Neural cell (in vitro differentiated cells): ENCODE measurements at regions not wholly inside any gene's neighbourhood (a gene's known extent, or its start where the extent isn't known, plus 50 kb on each side); places are given as distances from the start of the nearest gene placed in this dataset.

Experiments
- H2AFZ ChIP-seq: fragments of 200-600, 300-800 bp; sonication (generic), shearing (Covaris generic); 2 replicates; pipeline ENCODE4 v1.6.0; 2014; ENCODE audit warnings: low read depth, mild to moderate bottlenecking, antibody characterized with exemption, low read length, moderate library complexity
- H3F3A ChIP-seq: fragments of 200-600 bp; shearing (Covaris generic); 2 replicates; pipeline ENCODE4 v1.6.1; 2016; ENCODE audit warnings: mild to moderate bottlenecking, moderate library complexity, mixed read lengths, antibody characterized with exemption, low read length; ENCODE audit not compliant: insufficient read depth, poor library complexity, severe bottlenecking
- H3K27ac ChIP-seq: fragments of 200-600, 300-800 bp; sonication (generic), shearing (Covaris generic); 2 replicates; pipeline ENCODE4 v1.5.1; 2014; ENCODE audit warnings: mild to moderate bottlenecking, low read length, moderate library complexity
- H3K27me3 ChIP-seq: fragments of 300-800, 200-600 bp; sonication (generic), shearing (Covaris generic); 2 replicates; pipeline ENCODE4 v1.6.0; 2014; ENCODE audit warnings: mild to moderate bottlenecking, low read depth, low read length, moderate library complexity; ENCODE audit not compliant: insufficient read depth
- H3K36me3 ChIP-seq: fragments of 300-800, 200-600 bp; sonication (generic), shearing (Covaris generic); 2 replicates; pipeline ENCODE4 v1.5.1; 2014; ENCODE audit warnings: mild to moderate bottlenecking, antibody characterized with exemption, low read length, moderate library complexity; ENCODE audit not compliant: insufficient read depth
- H3K4me2 ChIP-seq: fragments of 300-800, 200-600 bp; sonication (generic), shearing (Covaris generic); 2 replicates; pipeline ENCODE4 v1.6.0; 2014; ENCODE audit warnings: mild to moderate bottlenecking, low read length
- H3K4me3 ChIP-seq: fragments of 300-800, 200-600 bp; sonication (generic), shearing (Covaris generic); 2 replicates; pipeline ENCODE4 v1.5.1; 2014; ENCODE audit warnings: mild to moderate bottlenecking, low read length, moderate library complexity
- H3K79me2 ChIP-seq: fragments of 200-600 bp; shearing (Covaris generic); replicated peaks from 2 replicates; pipeline ENCODE4 v1.6.0; 2014; ENCODE audit warnings: mild to moderate bottlenecking, low read length, moderate library complexity; ENCODE audit not compliant: insufficient read depth
- H3K9ac ChIP-seq: fragments of 300-800, 200-600 bp; sonication (generic), shearing (Covaris generic); 2 replicates; pipeline ENCODE4 v1.6.1; 2016; ENCODE audit warnings: mild to moderate bottlenecking, low read length, mixed read lengths
- H3K9me2 ChIP-seq: fragments of 200-600 bp; shearing (Covaris generic); 2 replicates; pipeline ENCODE4 v1.6.1; 2016; ENCODE audit warnings: mild to moderate bottlenecking, low read length, mixed read lengths; ENCODE audit not compliant: insufficient read depth
- H3K9me3 ChIP-seq: fragments of 200-600, 300-800 bp; sonication (generic), shearing (Covaris generic); 2 replicates; pipeline ENCODE4 v1.6.1; 2016; ENCODE audit warnings: mild to moderate bottlenecking, mixed run types, low read length, moderate library complexity, mixed read lengths
- H4K20me1 ChIP-seq: fragments of 200-600 bp; shearing (Covaris generic); 2 replicates; pipeline ENCODE4 v1.6.1; 2016; ENCODE audit warnings: mild to moderate bottlenecking, mixed run types; ENCODE audit not compliant: insufficient read depth
- EP300 ChIP-seq: fragments of 450-650 bp; conservative IDR thresholded peaks from 2 replicates; pipeline ENCODE4 v1.6.1; 2014; ENCODE audit warnings: antibody characterized with exemption, mild to moderate bottlenecking, moderate library complexity; ENCODE audit not compliant: poor library complexity, severe bottlenecking
- EZH2 ChIP-seq: fragments of 200-600, 300-800 bp; shearing (Covaris generic), sonication (generic); IDR thresholded peaks from 2 replicates; pipeline ENCODE4 v1.6.1; 2014; ENCODE audit warnings: antibody characterized with exemption, low read length, borderline replicate concordance, mild to moderate bottlenecking; ENCODE audit not compliant: insufficient read depth, poor library complexity, severe bottlenecking
- MXI1 ChIP-seq: fragments of 450-650 bp; conservative IDR thresholded peaks from 2 replicates; pipeline ENCODE4 v1.6.1; 2014; ENCODE audit warnings: antibody characterized with exemption, mild to moderate bottlenecking; ENCODE audit not compliant: poor library complexity, severe bottlenecking
- POLR2AphosphoS5 ChIP-seq: IDR thresholded peaks from 2 replicates; pipeline ENCODE4 v1.6.1; 2012
- RAD21 ChIP-seq: fragments of 450-650 bp; conservative IDR thresholded peaks from 2 replicates; pipeline ENCODE4 v1.6.1; 2014; ENCODE audit warnings: antibody characterized with exemption, mild to moderate bottlenecking, moderate library complexity
- REST ChIP-seq: IDR thresholded peaks from 2 replicates; pipeline ENCODE4 v1.6.1; 2012; ENCODE audit warnings: borderline replicate concordance
- SMC3 ChIP-seq: fragments of 450-650 bp; conservative IDR thresholded peaks from 2 replicates; pipeline ENCODE4 v1.6.1; 2014; ENCODE audit warnings: antibody characterized with exemption, mild to moderate bottlenecking, moderate library complexity; ENCODE audit not compliant: poor library complexity
- TAF1 ChIP-seq: IDR thresholded peaks from 2 replicates; pipeline ENCODE4 v1.6.1; 2012; ENCODE audit warnings: low read depth
- TF ChIP-seq, protein P1 (sequence below): fragments of 450-650 bp; IDR thresholded peaks from 2 replicates; pipeline ENCODE4 v1.5.1; 2014; ENCODE audit warnings: antibody characterized with exemption, mild to moderate bottlenecking, moderate library complexity; ENCODE audit not compliant: poor library complexity, severe bottlenecking

DNA sequence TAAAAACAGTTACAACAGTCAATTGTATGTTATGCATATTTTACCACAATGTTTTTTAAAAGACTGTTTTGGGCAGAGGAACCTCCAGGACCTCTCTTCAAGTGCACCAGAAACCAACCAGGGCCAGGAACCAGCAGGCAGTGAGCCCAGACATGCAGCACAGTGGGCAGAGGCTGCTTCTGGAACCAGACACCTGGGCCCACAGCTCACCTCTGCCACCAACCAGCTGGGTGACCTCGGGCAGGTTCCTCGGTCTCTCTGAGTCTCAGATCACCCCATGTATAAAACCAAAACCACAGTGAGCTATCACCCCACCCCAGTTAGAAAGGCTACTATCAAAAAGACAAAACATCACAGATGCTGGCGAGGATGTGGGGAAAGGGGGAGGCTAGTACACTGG is 161.0 kb downstream of the C16orf95 start:
- H4K20me1 ChIP-seq: no peaks in the 10 kb centered on the region
- no peaks in the 10 kb centered on the region for H3K79me2 ChIP-seq
- no peak overlapping the region for H3K4me3 ChIP-seq
- H3K36me3 ChIP-seq: no peaks in the 10 kb centered on the region
- H3K9me3 ChIP-seq: no peaks in the 10 kb centered on the region
- no peaks in the 10 kb centered on the region for H3F3A ChIP-seq
- H2AFZ ChIP-seq: no peak overlapping the region
- H3K27ac ChIP-seq: no peak overlapping the region
- no peak overlapping the region for H3K9ac ChIP-seq
- no peaks in the 10 kb centered on the region for H3K27me3 ChIP-seq
- no peaks in the 10 kb centered on the region for H3K9me2 ChIP-seq
- no peak overlapping the region for H3K4me2 ChIP-seq
- no peak for TF ChIP-seq POLR2AphosphoS5
- TF ChIP-seq REST: no peak

GRCh38 chr16:87160234-87160636 is 157.0 kb downstream of the C16orf95 start:
- Histone ChIP-seq H3K27me3 (no peaks in the 10 kb centered on the region), H3F3A (no peaks in the 10 kb centered on the region), H4K20me1 (no peaks in the 10 kb centered on the region), H3K36me3 (no peaks in the 10 kb centered on the region), H3K4me3 (no peak overlapping the region), H3K79me2 (no peaks in the 10 kb centered on the region), H3K9me3 (no peaks in the 10 kb centered on the region), H3K9ac (no peak overlapping the region), H3K4me2 (no peak overlapping the region), H3K9me2 (no peaks in the 10 kb centered on the region), H3K27ac (no peak overlapping the region), H2AFZ (no peak overlapping the region)
- TF ChIP-seq TAF1 (no peak), REST (no peak), EP300 (no peak), MXI1 (no peak), POLR2AphosphoS5 (no peak), EZH2 (no peak), RAD21 (no peak), SMC3 (no peak)
- TF ChIP-seq, protein P1, sequence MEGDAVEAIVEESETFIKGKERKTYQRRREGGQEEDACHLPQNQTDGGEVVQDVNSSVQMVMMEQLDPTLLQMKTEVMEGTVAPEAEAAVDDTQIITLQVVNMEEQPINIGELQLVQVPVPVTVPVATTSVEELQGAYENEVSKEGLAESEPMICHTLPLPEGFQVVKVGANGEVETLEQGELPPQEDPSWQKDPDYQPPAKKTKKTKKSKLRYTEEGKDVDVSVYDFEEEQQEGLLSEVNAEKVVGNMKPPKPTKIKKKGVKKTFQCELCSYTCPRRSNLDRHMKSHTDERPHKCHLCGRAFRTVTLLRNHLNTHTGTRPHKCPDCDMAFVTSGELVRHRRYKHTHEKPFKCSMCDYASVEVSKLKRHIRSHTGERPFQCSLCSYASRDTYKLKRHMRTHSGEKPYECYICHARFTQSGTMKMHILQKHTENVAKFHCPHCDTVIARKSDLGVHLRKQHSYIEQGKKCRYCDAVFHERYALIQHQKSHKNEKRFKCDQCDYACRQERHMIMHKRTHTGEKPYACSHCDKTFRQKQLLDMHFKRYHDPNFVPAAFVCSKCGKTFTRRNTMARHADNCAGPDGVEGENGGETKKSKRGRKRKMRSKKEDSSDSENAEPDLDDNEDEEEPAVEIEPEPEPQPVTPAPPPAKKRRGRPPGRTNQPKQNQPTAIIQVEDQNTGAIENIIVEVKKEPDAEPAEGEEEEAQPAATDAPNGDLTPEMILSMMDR: no peak
